NCI-H446 (cell line): ENCODE measurements at regions not wholly inside any gene's neighbourhood (a gene's known extent, or its start where the extent isn't known, plus 50 kb on each side); places are given as distances from the start of the nearest gene placed in this dataset.
"Not testable (repeated sequence)": the region's sequence is repeated elsewhere in the genome, so short reads cannot be mapped to it uniquely, and the experiment has no call there.

Experiments used
- DNase-seq, 2 experiments: peaks; one replicate each; lab custom pipeline; 2025; lab: John Stamatoyannopoulos, UW

GRCh38 chr17:71024172-71024571, 854.8 kb downstream of the KCNJ2 start:
- DNase-seq = peak; percentile 3 to 12

DNA sequence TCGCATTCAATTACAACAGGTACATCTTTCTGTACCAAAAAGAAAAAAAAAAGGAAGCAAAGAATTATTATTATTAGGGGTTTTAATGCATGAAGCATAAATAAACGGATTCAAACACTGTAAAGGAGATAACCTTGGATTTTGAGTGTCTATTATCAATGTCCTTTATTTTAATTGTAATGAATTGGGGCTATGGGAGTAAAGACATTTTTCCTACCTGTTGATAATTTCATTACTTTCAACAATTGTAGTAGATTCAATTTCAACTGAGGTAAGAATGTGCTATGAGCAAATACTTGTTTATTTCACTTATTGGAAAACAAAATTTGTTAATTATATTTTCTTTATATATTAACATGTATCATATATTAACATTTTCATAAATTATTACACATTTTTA, 855.6 kb downstream of the KCNJ2 start:
- DNase-seq = no peak

DNA sequence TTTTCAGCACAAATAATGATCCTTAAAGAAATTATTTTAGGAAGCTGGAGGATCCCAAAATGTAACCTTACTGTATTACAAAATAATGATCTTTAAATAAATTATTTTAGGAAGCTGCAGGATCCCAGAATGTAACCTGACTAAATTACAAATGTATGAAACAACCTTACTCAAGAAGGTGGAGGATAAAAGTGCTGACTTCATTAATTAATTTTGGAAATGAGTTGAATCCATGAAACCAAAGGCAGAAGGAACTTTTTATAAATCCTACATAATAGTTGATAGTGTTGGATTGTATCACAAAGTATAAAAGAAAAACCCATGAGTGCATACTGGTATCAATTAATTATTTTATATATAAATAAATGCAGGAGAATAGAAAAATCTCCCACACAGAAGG, 859.9 kb downstream of the KCNJ2 start:
- DNase-seq = no peak

DNA sequence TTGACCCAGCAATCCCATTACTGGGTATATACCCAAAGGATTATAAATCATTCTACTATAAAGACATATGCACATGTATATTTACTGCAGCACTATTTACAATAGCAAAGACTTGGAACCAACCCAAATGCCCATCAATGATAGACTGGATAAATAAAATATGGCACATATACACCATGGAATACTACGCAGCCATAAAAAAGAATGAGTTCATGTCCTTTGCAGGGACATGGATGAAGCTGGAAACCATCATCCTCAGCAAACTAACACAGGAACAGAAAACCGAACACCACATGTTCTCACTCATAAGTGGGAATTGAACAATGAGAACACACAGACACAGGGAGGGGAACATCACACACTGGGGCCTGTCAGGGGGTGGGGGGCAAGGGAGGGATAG, 862.0 kb downstream of the KCNJ2 start:
- not testable (repeated sequence) for DNase-seq

GRCh38 chr17:71032746-71033273, 863.5 kb downstream of the KCNJ2 start:
- DNase-seq = no peak

DNA sequence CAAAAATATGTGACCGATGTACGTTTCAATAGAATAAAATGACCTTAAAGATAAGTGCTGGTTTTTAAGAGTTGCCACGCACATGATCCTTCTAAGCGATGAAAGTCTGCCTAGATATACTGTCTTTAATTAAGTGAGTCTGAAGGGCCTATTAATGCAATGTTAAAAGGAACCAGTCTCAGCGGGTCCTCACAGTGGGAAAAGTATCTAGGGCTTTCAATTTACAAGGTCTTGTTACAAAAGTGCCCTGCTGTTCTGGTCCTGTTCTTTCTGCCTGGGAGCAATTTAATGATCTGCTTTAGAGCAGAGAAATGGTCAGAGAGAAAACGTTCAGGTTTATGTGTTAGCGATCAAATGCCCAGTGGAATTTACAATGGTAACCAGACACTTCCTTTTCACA, 864.0 kb downstream of the KCNJ2 start:
- no peak for DNase-seq

- DNase-seq = no peak
Observed at GRCh38 chr17:71035226-71035625, 865.9 kb downstream of the KCNJ2 start.

- no peak for DNase-seq
Observed at GRCh38 chr17:71037386-71037785, 868.1 kb downstream of the KCNJ2 start.

GRCh38 chr17:71039391-71039790, 870.1 kb downstream of the KCNJ2 start:
- DNase-seq = no peak

DNA sequence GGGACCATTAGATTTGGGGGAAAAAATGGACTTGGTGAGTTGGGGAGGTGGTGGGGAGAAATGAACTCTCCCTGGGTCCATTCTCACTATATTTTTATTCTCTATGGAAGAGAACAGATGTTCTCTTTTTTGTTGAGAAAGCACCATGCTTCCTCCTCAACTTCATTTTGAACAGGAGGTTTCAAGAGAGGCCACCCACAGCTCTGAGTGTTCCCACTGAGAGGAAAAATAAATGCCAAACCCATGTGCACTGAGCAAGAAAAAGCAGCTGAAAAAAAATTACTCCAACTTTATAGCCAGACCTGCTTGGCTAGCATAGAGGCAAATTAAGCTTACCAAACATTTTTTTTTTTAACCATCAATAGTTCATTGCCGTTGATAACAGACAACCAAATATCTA, 883.6 kb downstream of the KCNJ2 start:
- DNase-seq = peak in 1 of 2 experiments; percentile 52

GRCh38 chr17:71055128-71055527, 885.8 kb downstream of the KCNJ2 start:
- no peak for DNase-seq

- no peak for DNase-seq
Observed at GRCh38 chr17:71057448-71057847, 888.1 kb downstream of the KCNJ2 start.

GRCh38 chr17:71057938-71058337, 888.6 kb downstream of the KCNJ2 start:
- DNase-seq = no peak

DNA sequence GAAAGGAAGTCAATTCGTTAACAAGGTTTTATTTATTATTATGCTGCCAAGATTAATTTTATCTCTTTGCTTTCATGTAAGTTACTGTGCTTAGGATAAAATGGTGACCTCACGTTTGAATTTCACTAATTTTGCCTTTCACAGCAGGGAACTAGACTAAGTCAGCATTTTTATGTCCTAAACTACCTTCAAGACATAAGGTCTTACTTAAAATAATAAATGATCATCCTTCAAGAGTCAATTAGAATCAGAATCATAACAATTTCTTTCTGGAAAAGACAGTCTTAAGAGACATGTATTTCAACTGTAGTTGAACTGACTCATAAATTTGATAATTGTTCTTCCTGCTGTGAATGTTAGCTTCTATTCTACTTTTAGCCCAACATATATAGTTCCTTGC, 893.8 kb downstream of the KCNJ2 start:
- no peak for DNase-seq

DNA sequence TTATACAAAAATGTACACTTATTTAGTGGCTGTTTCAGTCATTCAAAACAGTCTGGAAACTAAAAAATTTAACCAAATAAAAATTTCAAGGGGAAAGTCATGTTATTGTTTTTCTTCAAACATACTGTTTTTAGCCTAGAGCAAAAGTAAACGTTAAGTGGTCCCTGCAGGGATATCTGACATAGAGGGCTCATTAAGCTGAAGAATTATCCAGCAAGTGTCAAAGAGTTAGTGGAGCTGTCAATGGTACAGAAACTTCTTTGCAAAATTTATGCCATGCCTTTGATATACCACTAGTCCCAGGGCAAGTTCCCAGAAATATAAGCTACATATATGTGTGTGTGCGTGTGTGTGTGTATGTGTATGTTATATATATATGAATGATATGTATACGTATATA, 894.2 kb downstream of the KCNJ2 start:
- no peak for DNase-seq

DNA sequence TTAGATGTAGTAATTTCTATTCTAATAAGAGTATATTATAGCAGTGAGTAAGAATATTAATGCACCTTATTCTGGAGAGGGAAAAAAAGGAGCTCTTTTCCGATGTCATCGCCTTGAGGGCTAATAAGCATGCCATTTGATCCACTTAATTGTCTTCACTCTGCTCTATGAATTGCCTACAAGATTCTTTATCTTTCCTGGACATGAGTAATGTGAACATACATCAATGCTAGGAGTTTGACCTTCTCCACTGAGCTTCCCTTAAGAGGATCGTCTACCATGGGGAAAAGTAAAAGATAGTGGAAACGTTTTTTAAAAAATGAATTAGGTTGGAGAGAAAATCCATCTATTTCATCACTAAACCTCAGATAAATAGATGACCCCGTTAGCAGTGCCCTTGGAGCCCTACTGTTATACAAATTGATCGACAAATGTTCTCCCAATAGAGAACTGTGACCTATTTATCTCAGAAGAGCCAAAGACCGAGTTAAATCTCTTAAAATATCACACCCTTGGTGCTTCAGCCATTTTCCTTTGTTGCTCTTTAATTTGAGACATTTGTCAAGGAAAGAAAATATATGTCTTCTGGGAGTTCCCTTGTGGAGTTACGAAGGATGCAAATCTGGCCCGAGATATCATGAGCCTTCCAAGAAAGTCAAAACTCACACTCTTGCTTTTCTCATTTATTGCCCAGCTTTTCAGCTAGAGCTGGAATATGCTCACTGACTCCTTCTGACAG, 898.5 kb downstream of the KCNJ2 start:
- no peak for DNase-seq

DNA sequence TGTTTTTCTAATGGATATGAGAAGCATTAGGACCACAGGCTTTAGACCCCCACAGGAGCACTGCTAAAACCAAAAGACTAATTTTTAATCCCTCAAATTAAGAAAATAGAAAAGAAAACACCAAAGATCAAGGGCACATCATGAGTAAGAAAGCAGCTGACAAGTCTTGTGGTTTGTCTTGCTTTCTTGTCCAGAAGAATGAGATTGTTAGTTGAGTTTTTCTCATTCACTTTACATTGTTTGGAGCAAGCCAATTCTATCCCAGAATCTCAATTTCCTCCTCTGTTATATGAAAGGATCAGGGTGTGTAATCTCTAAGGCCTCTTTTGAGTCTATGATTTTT, 899.0 kb downstream of the KCNJ2 start:
- DNase-seq = no peak

DNA sequence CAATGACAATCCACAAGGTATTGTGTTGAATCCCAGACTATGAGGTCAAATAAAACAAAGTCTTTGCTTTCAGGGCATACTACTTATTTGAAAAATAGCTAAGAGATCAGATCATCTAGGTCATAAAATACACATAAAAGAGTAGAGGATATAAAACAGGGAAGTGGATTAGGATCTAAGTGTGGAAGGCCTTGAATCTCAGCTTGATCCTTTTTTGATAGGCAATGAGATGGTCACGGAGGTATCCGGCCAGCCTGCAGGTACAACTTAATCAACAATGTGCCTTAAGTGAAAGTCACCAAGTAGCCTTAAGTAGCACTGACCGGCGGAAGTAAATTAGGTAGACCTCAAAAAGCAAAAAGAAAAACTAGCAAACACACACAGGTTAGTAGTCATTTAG, 901.7 kb downstream of the KCNJ2 start:
- DNase-seq = no peak

GRCh38 chr17:71071837-71072236, 902.5 kb downstream of the KCNJ2 start:
- DNase-seq = no peak

GRCh38 chr17:71080937-71081336, 911.6 kb downstream of the KCNJ2 start:
- no peak for DNase-seq

DNA sequence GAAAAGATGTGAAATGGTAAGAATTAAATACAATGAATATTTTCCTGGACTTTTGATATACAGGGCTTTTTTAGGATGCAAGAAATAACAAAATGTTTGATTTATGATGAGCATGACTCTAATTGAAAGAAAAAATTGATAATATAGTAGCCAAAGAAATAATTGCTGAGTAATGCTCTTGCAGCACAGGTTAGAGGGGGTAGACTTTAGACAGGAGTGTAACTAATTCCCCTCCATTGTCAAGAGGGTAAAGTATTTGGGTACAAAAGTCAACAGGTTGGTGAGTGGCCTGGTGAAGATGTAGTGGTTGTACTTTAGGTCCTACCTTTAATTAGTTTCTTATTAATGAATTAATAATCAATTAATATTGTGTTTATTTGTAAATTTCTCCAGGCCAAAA, 912.3 kb downstream of the KCNJ2 start:
- no peak for DNase-seq

GRCh38 chr17:71084219-71084618, 914.9 kb downstream of the KCNJ2 start:
- DNase-seq = peak in 1 of 2 experiments; percentile 57

DNA sequence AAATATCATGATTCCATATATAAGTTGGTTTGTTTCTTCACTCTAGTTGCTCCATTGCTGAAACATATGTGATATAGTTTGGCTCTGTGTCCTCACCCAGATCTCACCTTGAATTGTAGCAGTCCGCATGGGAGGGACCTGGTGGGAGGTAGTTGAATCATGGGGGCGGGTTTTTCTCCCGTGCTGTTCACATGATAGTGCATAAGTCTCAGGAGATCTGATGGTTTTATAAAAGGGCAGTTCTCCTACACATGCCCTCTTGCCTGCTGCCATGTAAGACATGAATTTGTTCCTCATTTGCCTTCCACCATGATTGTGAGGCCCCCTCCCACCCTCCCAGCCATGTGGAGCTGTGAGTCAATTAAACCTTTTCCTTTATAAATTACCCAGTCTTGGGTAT, 915.5 kb downstream of the KCNJ2 start:
- DNase-seq = no peak
